GM19023 (cell line): ENCODE measurements at regions not wholly inside any gene's neighbourhood (a gene's known extent, or its start where the extent isn't known, plus 50 kb on each side); places are given as distances from the start of the nearest gene placed in this dataset.

Experiments
- ATAC-seq: cut with Tn5 transposase; IDR thresholded peaks from one replicate; pipeline ENCODE4 v1.9.1; 2021; ENCODE audit warnings: mild to moderate bottlenecking, moderate library complexity; ENCODE audit not compliant: unreplicated experiment

- ATAC-seq: no peak
Measured at GRCh38 chr20:7237251-7237650, 469.8 kb downstream of the BMP2 start.

- ATAC-seq: no peak
Measured at GRCh38 chr20:7240490-7240889, 473.0 kb downstream of the BMP2 start.

- no peak for ATAC-seq
Measured at GRCh38 chr20:7248281-7249201, 481.1 kb downstream of the BMP2 start.

- no peak for ATAC-seq
Measured at GRCh38 chr20:7250337-7250736, 482.9 kb downstream of the BMP2 start.

- ATAC-seq: no peak
Measured at GRCh38 chr20:7257099-7257498, 489.6 kb downstream of the BMP2 start.

GRCh38 chr20:7257692-7258466 is 490.4 kb downstream of the BMP2 start:
- no peak for ATAC-seq

- ATAC-seq: no peak
Measured at GRCh38 chr20:7262803-7263202, 495.3 kb downstream of the BMP2 start.

DNA sequence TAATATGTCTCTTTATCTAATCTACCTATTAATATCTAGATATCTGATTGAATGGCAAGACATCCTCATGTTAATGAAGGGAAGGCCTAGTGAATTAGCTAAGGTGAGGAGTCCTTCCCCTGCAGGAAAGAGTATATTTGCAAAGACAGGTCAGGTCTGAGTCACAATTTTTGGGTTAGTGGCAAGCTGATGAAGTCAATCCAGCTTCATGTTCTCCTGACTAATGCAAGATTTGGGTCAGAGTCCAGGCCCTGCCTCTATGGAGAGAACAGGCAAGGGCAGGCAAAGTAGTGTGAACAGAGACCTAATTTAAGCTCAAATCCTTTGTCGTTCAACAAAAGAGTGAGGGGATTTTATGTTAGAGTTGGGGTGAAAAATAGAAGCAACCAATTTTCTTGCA is 496.7 kb downstream of the BMP2 start:
- no peak for ATAC-seq

- ATAC-seq: no peak
Measured at GRCh38 chr20:7269452-7269851, 502.0 kb downstream of the BMP2 start.

DNA sequence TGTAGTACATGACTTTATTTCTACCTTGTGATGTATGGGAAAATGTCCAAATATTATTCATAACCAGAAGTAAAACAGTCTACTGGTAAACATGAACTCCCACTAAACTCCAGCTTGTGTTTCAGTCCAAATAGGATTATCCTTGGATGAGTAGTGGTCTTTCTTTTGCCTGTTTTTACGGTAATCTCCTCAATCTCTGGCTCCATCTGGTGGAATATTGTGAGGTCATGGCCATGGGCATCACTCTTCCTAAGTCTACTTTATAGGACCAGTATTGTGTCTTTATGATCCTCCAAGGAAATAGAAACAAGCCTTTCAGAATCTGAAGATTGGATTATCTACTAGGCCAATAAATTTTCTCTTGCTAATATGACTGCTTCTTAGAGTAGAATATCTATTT is 505.0 kb downstream of the BMP2 start:
- no peak for ATAC-seq

DNA sequence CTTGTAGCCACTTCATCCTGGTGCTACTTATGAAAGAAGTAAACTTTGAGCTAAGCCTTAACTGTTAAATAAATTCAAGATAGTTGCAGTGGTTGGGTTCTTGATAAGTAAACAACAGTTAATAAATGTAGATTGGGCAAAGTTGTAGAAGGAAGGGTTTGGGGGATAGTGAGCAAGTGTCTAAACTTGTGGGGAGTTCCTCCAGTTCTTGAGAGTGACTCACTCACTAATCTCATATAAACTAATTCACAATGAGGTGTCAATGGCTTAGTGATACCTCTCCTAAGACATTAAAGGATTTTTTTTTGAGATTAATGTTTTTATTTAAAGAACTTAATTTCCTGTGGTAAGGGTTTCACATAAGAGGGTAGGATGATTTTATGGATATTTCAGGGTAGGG is 507.4 kb downstream of the BMP2 start:
- no peak for ATAC-seq

DNA sequence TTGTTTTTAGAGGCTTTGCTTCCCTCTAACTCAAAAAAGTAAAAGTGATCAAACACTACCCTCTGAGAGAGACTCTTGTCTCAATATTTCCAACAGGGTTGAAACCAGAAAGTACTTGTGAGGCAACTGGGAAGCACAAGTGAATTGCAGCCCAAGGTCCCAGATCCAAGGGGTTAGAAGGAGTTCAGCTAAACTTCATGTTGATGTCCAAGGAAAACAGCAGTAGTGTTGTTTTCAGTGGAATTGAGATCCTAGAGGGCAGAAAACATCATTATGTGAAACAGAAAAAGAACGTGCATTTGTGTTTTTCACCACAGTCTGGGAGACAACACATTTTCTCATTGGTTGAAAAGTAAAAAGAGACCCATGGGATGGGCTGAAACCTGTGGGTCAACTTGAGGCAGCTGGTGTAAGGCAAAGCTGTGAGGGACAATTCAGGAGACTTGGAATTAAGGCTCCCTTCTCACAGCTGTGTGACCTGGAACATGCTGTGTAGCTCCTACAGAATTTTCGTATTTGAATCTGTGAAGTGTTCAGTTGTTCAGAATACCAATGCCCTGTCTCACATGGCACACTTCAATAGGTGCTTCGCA is 508.3 kb downstream of the BMP2 start:
- no peak for ATAC-seq

DNA sequence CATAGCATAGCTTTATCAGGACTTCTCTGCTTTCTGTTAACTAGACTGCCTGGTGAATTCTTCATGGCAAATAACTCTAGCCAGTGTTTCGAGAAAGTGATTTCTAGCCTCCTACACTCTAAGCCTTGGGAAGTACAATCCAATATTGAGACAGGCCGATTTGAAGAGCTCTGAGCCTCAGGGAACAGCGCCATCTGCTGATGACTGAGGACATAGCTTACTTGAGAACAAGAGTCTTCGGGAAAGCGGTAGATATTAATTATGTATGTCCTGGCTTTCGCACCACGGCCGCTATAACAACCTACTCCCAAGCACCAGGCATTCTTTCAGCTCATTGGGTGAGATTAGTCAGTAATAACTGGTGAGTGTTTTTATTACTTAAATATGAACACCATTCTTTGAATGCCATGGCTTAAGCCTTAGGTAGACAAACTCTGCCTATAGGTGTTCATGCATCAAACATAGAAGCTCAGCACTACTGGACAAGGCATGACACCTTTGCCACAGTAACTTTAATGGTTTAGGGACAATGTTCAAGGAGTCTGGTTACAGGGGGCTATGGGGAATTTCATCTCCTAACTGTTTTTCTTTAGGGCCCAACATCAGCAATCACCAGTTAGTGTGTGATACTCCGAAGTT is 518.6 kb downstream of the BMP2 start:
- peak; percentile 78 for ATAC-seq

DNA sequence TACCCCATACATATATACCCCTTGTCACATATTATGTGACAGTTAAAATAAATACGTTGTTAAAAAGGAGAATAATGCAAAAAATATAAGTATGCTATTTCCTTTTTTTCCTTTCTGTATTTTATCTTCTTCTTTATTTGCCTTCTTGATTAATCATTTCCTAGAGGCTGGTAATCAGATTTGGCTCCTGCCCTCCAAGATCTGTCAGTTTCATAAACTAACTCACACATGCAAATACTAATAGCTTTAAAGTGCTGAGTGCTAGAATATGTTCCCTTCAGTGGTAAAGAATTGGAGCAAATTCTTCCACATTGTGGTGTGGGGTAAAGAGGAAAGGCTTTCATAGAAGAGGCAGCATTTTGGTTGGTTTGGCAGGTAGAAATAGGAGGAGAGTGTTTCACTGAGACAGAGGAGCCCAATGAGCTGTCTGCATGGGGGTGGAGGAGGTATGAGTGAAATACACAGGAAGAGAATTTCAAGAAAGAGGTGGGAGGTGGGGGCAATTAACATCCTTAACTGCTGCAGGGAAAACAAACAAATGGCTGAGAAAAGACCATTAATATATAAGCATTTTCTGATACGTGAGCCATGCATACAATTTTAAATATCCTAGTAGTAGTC is 523.9 kb downstream of the BMP2 start:
- ATAC-seq: no peak

- no peak for ATAC-seq
Measured at GRCh38 chr20:7291946-7292345, 524.5 kb downstream of the BMP2 start.

- ATAC-seq: no peak
Measured at GRCh38 chr20:7294816-7295360, 527.4 kb downstream of the BMP2 start.

GRCh38 chr20:7301807-7302206 is 534.3 kb downstream of the BMP2 start:
- ATAC-seq: no peak

- ATAC-seq: no peak
Measured at GRCh38 chr20:7302250-7302649, 534.8 kb downstream of the BMP2 start.

GRCh38 chr20:7305976-7306375 is 538.5 kb downstream of the BMP2 start:
- ATAC-seq: no peak

DNA sequence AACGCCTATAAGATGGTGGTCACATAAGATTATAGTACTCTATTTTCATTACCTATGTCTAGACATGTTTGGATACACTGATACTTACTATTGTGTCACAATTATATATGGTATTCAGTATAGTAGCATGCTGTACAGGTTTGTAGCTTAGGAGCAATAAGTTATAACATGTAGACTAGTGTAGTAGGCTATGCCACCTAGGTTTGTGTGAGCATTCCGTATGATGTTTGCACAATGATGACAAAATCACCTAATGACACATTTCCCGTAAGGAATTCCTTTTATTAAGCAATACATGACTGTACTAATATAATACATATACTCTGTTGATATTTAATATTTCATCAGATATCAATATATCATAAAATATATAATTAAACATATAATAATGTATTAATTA is 540.7 kb downstream of the BMP2 start:
- ATAC-seq: no peak
